ENCODE measurements at regions not wholly inside any gene's neighbourhood (a gene's known extent, or its start where the extent isn't known, plus 50 kb on each side); places are given as distances from the start of the nearest gene placed in this dataset.

GRCh38 chr7:91633013-91633441, 247.5 kb downstream of the MTERF1 start:
- Histone ChIP-seq H3K9me3 (no peaks in the 10 kb centered on the region), H3K27ac (no peak overlapping the region), H3K4me1 (no peaks in the 10 kb centered on the region), H3K27me3 (no peaks in the 10 kb centered on the region), H3K36me3 (no peaks in the 10 kb centered on the region), H3K4me3 (no peak overlapping the region)
- TF ChIP-seq, protein P1, sequence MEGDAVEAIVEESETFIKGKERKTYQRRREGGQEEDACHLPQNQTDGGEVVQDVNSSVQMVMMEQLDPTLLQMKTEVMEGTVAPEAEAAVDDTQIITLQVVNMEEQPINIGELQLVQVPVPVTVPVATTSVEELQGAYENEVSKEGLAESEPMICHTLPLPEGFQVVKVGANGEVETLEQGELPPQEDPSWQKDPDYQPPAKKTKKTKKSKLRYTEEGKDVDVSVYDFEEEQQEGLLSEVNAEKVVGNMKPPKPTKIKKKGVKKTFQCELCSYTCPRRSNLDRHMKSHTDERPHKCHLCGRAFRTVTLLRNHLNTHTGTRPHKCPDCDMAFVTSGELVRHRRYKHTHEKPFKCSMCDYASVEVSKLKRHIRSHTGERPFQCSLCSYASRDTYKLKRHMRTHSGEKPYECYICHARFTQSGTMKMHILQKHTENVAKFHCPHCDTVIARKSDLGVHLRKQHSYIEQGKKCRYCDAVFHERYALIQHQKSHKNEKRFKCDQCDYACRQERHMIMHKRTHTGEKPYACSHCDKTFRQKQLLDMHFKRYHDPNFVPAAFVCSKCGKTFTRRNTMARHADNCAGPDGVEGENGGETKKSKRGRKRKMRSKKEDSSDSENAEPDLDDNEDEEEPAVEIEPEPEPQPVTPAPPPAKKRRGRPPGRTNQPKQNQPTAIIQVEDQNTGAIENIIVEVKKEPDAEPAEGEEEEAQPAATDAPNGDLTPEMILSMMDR (IDR thresholded peaks at IDR 0.05): no peak
- ATAC-seq (no peak), DNase-seq (no peak)
- intact Hi-C loops (cut with DNase I): loop anchor here in 1 of 2 donors (10.0 kb wide), 2 partner anchors 368 to 548 kb away; partner anchors contain the start of gene FZD1

DNA sequence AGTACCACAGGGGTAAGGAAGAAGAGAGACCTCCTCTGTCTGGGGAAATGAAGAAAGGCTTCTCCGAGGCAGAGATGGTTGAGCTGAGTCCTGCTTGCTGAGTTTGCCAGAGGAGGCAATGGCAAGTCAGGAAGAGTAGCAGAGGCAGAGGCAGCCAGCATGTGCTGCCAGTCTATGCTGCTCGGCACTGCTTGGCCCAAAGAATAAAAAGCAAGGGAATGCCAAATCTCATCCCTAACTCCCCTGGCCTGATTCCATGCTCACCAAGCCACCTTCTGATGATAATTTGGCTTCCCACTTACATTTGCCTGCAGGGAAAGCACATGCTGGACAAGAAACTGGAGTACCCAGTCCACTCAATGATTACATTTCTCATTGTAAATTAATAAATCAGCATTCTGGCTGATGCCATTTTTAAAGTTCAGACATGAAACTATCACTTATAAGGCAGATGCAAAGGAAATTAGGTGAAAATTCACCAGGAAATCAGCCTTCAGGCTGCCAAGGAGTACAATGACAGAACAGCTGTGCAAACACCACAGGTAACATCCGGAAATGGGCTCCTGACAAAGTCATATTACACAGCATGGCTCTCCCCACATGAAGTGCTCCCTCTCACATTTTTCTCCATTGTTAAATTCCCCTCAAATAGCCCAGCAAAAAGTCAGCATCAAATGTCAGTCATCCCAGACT, 245.9 kb downstream of the MTERF1 start:
- Histone ChIP-seq H3K27me3 (no peaks in the 10 kb centered on the region), H3K27ac (no peak overlapping the region), H3K4me1 (no peaks in the 10 kb centered on the region), H3K36me3 (no peaks in the 10 kb centered on the region), H3K4me3 (no peak overlapping the region), H3K9me3 (no peaks in the 10 kb centered on the region)
- DNase-seq (no peak), ATAC-seq (no peak)
- TF ChIP-seq, protein P1 (IDR thresholded peaks at IDR 0.05): no peak
- intact Hi-C loops (cut with DNase I): loop anchor here in 1 of 2 donors (10.0 kb wide), 2 partner anchors 370 to 550 kb away; partner anchors contain the start of gene FZD1

- TF ChIP-seq, protein P1 (IDR thresholded peaks at IDR 0.05): peak; percentile 24 to 45
- no peak overlapping the region for H3K4me3 ChIP-seq
- no peaks in the 10 kb centered on the region for H3K27me3 ChIP-seq
- no peaks in the 10 kb centered on the region for H3K9me3 ChIP-seq
- no peak overlapping the region for H3K27ac ChIP-seq
- H3K36me3 ChIP-seq: no peaks in the 10 kb centered on the region
- ATAC-seq (peak; percentile 78), DNase-seq (peak in 1 of 4 donors; percentile 23)
- H3K4me1 ChIP-seq: no peaks in the 10 kb centered on the region
- intact Hi-C loops (cut with DNase I): loop anchor here in 1 of 2 donors (10.0 kb wide), 2 partner anchors 371 to 551 kb away; partner anchors contain the start of gene FZD1
Observed at GRCh38 chr7:91636129-91636724, 244.3 kb downstream of the MTERF1 start.

- intact Hi-C loops (cut with DNase I): loop anchor here in 1 of 2 donors (10.0 kb wide), 2 partner anchors 372 to 552 kb away; partner anchors contain the start of gene FZD1
- DNase-seq: no peak
- TF ChIP-seq, protein P1 (IDR thresholded peaks at IDR 0.05): no peak
- H3K9me3 ChIP-seq: no peaks in the 10 kb centered on the region
- H3K27ac ChIP-seq: no peak overlapping the region
- no peak overlapping the region for H3K4me3 ChIP-seq
- H3K4me1 ChIP-seq: no peaks in the 10 kb centered on the region
- H3K27me3 ChIP-seq: no peaks in the 10 kb centered on the region
- no peaks in the 10 kb centered on the region for H3K36me3 ChIP-seq
- ATAC-seq: no peak
Observed at GRCh38 chr7:91636728-91637127, 243.8 kb downstream of the MTERF1 start.

- Histone ChIP-seq H3K4me1 (no peaks in the 10 kb centered on the region), H3K4me3 (no peak overlapping the region), H3K9me3 (peaks cover 0 to 2% of the 10 kb centered on the region in 2 donors), H3K36me3 (no peaks in the 10 kb centered on the region), H3K27me3 (no peaks in the 10 kb centered on the region), H3K27ac (no peak overlapping the region)
- ATAC-seq (no peak), DNase-seq (no peak)
- TF ChIP-seq, protein P1 (IDR thresholded peaks at IDR 0.05): no peak
- intact Hi-C loops (cut with DNase I): no loop called here
Observed at GRCh38 chr7:91644256-91644655, 236.2 kb downstream of the MTERF1 start.
